PFSK-1 (cell line): ENCODE measurements at regions not wholly inside any gene's neighbourhood (a gene's known extent, or its start where the extent isn't known, plus 50 kb on each side); places are given as distances from the start of the nearest gene placed in this dataset.

Source experiments
- SIN3A ChIP-seq: IDR thresholded peaks from 2 replicates; pipeline ENCODE4 v1.6.1; 2012; ENCODE audit warnings: mild to moderate bottlenecking, low read length, moderate library complexity, borderline replicate concordance; ENCODE audit not compliant: insufficient read depth
- TF ChIP-seq, protein P1 (sequence below), 2 experiments: IDR thresholded peaks; 2 replicates each; pipeline versions ENCODE4 v1.6.1 to v1.8.0; 2011 to 2012; ENCODE audit warnings: low read depth in 2 of 2, low read length in 2 of 2, control low read depth in 1 of 2, inconsistent platforms in 1 of 2, mild to moderate bottlenecking in 1 of 2, moderate library complexity in 1 of 2; ENCODE audit not compliant: insufficient read depth in 1 of 2

- TF ChIP-seq, protein P1, sequence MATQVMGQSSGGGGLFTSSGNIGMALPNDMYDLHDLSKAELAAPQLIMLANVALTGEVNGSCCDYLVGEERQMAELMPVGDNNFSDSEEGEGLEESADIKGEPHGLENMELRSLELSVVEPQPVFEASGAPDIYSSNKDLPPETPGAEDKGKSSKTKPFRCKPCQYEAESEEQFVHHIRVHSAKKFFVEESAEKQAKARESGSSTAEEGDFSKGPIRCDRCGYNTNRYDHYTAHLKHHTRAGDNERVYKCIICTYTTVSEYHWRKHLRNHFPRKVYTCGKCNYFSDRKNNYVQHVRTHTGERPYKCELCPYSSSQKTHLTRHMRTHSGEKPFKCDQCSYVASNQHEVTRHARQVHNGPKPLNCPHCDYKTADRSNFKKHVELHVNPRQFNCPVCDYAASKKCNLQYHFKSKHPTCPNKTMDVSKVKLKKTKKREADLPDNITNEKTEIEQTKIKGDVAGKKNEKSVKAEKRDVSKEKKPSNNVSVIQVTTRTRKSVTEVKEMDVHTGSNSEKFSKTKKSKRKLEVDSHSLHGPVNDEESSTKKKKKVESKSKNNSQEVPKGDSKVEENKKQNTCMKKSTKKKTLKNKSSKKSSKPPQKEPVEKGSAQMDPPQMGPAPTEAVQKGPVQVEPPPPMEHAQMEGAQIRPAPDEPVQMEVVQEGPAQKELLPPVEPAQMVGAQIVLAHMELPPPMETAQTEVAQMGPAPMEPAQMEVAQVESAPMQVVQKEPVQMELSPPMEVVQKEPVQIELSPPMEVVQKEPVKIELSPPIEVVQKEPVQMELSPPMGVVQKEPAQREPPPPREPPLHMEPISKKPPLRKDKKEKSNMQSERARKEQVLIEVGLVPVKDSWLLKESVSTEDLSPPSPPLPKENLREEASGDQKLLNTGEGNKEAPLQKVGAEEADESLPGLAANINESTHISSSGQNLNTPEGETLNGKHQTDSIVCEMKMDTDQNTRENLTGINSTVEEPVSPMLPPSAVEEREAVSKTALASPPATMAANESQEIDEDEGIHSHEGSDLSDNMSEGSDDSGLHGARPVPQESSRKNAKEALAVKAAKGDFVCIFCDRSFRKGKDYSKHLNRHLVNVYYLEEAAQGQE (IDR thresholded peaks at IDR 0.05; ENCODE audit: insufficient read depth in 1 of 2, low read depth in 2 of 2, low read length in 2 of 2), result no peak
- TF ChIP-seq SIN3A, result no peak
Observed at GRCh38 chr1:189431447-189431846, 1046.2 kb downstream of the BRINP3 start.
